K562 (cell line): ENCODE measurements at regions not wholly inside any gene's neighbourhood (a gene's known extent, or its start where the extent isn't known, plus 50 kb on each side); places are given as distances from the start of the nearest gene placed in this dataset.

Experiments used
- CEBPB ChIP-seq: fragments of 450-650 bp; IDR thresholded peaks from 2 replicates; pipeline ENCODE4 v1.6.1; 2016; ENCODE audit warnings: missing genetic modification characterization, missing compliant biosample characterization
- FOXK2 ChIP-seq, 2 experiments: fragments of 450-650 bp; IDR thresholded peaks in 1 of 2; conservative IDR thresholded peaks in 1 of 2; 2 replicates each; pipeline ENCODE4 v1.6.1; 2016; ENCODE audit warnings: low read depth in 2 of 2, mild to moderate bottlenecking in 1 of 2
- GABPB1 ChIP-seq: sonication (generic); formaldehyde crosslinking; IDR thresholded peaks from 2 replicates; pipeline ENCODE4 v1.8.0; 2022; ENCODE audit warnings: mild to moderate bottlenecking, missing genetic modification reagents
- HNRNPK ChIP-seq: fragments of 200-400 bp; formaldehyde crosslinking; IDR thresholded peaks from one replicate; pipeline ENCODE4 v1.6.1; 2018; ENCODE audit warnings: mild to moderate bottlenecking, low read depth, low read length; ENCODE audit not compliant: poor library complexity, severe bottlenecking
- JUNB ChIP-seq: fragments of 450-650 bp; formaldehyde crosslinking; conservative IDR thresholded peaks from 2 replicates; pipeline ENCODE4 v1.4.0; 2020; ENCODE audit warnings: mild to moderate bottlenecking
- ZNF384 ChIP-seq: IDR thresholded peaks from 2 replicates; pipeline ENCODE4 v1.6.1; 2012; ENCODE audit warnings: low read depth, low read length, improper control_type of control experiment

DNA sequence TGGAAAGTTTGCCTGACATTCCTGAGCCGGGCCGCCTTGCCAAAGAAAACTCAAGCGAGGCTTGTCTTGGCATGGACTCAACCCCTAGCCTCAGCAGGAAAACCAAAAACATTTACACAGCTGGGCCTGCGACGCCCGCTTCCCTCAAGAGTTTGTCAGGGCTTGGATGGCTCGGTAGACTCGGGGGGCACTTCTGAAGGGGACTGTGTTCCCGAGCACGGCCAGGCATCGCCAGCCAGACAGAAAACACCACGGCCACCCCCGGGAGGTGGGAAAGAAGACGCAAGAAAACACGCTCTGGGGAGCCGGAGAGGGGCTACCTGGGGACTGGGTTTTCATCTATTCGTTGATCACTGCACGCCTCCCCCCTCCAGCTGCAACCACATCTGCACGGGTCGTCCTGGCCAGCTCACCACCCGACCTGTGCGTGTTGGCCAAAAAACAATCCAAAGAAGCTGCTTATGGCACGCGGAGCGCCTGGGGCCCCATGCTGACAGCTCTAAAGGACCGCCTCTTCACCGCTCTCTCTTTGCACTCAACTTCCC lies 380.7 kb downstream of the MN1 start:
- no peak for TF ChIP-seq JUNB (CRISPR knock-in tag)
- no peak for TF ChIP-seq HNRNPK
- no peak for TF ChIP-seq CEBPB (tag)
- no peak for TF ChIP-seq FOXK2 (conservative IDR thresholded peaks at IDR 0.05 in 1 of 2, IDR thresholded peaks at IDR 0.05 in 1 of 2; ENCODE audit: low read depth in 2 of 2)
- no peak for TF ChIP-seq GABPB1
- no peak for TF ChIP-seq ZNF384
